Dermis microvascular lymphatic vessel endothelial cell (primary cell): ENCODE measurements at regions not wholly inside any gene's neighbourhood (a gene's known extent, or its start where the extent isn't known, plus 50 kb on each side); places are given as distances from the start of the nearest gene placed in this dataset.
"Not testable (repeated sequence)": the region's sequence is repeated elsewhere in the genome, so short reads cannot be mapped to it uniquely, and the experiment has no call there.

Experiments
- DNase-seq, 2 donors: peaks; one replicate each; pipeline versions ENCODE4 v3.0.0 to v3.0.0-alpha.2; 2010; ENCODE audit warnings: low read depth in 2 of 2

GRCh38 chr4:17012451-17012850, 114.0 kb upstream of the LDB2 start:
- DNase-seq: no peak

DNA sequence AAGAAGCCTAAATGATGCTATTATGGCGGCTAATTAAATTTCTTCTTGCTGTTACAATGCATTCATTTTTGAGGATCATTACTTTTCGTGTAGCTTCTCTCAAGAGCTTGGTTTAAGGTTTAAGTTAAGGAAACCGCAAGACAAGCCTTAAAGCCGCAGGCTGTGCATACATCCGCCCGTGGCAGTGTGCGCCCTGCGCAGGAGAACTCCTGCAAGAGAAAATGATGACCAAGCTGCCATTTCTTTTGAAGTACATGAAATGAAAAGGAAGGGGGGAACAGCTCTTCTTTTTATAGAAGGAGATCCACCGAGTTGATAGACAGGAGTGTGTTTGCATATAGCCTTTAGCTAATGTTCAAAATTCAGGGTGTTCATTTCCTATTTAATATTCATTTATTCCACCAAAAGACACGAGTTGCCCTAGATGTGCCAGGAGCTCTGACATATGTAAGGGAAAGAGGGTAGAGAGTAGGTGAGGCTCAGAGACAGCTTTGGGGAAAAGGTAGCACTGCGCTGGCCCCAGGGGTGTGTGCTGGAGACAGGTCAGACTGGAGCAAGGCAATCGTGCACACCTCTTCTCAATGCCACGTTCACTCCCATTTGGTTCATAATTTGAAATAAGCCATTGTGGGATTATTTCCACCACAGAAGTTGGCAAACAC, 112.1 kb upstream of the LDB2 start:
- no peak for DNase-seq

DNA sequence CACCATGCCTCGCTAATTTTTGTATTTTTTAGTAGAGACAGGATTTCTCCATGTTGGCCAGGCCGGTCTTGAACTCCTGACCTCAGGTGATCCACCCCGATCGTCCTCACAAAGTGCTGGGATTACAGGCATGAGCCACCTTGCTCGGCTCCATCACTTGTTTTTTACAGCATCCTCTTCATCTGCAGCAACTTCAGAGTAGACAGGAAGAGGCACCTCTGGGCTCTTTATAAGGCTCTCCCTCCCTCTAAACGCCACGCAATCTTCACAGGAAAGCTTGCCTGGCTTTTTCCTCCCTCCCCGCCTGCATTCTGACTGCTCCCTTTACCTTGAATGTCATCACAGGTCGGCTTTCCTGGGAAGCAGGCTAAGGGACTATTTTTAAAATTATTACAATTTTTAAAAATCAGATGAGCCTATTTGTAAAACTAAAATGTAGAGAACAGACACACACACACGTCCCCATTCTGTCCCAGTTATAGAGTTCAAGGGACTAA, 111.5 kb upstream of the LDB2 start:
- DNase-seq: no peak

GRCh38 chr4:17008834-17009345, 110.4 kb upstream of the LDB2 start:
- DNase-seq: no peak

DNA sequence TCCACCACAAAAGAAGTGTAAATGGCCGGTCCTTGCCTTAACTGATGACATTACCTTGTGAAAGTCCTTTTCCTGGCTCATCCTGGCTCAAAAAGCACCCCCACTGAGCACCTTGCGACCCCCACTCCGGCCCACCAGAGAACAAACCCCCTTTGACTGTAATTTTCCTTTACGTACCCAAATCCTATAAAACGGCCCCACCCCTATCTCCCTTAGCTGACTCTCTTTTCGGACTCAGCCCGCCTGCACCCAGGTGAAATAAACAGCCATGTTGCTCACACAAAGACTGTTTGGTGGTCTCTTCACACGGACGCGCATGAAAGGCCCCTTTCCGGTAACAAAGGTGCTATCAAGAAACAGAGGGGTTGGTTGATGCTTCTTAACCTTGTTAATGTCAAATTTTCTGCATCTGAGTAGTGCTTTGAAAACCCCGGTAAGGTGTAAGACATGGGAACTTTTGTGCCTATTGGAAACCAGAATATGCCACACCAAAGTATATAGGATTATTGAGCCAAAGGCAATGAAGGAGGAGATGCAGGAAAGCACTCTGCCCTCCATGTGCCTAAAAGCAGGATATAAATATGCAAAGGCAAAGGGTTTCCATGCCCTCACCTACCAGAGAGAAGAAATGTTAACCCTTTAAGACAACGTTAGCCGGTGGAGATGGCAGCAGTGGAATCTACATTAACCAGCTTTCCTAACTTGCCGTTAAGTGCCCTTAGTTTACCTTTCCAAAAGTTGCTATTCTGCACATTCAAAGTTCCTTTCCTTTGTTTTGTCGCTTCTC, 105.4 kb upstream of the LDB2 start:
- not testable (repeated sequence) for DNase-seq

- DNase-seq: no peak
These were observed 97.0 kb upstream of the LDB2 start for GRCh38 chr4:16995451-16995850.

- DNase-seq: no peak
These were observed 95.8 kb upstream of the LDB2 start for GRCh38 chr4:16993956-16994840.

DNA sequence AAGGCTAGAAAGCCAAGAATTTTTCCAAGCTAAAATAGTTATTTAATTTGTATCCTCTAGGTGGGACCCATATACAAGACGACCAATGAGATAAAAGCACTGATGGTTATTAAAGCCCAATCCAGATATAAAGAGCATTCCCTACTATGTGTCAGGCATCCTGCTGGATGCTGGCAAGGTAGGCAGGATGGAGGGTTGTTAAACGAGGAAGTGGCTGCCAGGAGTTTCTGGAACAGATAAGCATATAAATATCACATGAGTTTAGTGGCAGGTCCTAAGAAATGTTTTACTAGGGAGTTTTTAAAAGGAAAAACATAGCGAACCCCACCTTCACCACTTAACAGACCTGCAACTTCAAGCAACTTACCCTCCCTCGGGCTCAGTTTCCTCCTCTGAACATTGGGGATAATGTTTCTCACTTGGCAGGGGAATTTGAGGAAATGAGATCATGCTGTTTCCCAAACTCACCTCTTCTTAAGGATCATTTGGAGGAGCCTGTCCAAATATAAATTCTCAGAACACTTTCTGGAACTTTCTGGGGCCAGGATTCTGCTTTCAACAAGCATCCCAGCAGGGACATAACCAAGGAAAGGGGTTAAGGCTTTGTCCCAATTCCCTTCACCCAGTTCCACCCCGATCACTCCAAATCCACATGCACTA, 94.3 kb upstream of the LDB2 start:
- DNase-seq: peak; percentile 26

DNA sequence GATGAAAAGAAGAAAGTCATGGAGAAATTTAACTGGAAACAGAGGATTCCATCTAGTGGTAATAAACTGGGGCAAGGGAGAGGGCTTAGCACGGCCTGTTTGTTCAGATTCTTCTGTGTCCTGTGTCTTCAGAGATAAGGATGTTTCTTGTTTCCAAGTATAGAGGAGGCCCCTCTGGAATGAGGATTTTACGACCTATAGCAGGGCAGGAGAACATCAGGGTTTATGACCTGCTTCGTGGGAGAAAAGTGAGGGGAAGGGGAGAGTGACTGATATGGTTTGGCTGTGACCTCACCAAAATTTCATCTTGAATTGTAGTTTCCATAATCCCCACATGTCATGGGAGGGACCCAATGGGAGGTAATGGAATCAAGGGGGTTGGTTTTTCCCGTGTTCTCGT, 93.0 kb upstream of the LDB2 start:
- no peak for DNase-seq

DNA sequence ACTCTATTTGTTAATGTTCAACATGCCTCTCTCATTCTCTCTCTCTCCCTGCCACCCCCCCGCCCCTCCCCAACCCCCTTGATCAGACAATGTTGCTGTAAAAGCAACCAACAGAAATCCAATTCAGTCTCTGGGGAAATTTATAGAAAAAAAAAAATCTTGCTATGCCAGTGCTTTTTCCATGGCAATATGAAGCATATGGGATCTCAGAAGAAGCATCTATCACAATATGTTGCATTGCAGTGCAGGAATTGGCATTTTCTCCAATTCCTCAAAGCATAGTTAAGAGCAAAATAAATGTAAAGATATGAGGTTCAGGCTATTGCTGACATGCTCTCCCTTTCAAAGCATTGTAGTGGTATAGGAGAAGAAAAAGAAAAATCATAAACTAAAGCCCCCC, 90.9 kb upstream of the LDB2 start:
- no peak for DNase-seq

DNA sequence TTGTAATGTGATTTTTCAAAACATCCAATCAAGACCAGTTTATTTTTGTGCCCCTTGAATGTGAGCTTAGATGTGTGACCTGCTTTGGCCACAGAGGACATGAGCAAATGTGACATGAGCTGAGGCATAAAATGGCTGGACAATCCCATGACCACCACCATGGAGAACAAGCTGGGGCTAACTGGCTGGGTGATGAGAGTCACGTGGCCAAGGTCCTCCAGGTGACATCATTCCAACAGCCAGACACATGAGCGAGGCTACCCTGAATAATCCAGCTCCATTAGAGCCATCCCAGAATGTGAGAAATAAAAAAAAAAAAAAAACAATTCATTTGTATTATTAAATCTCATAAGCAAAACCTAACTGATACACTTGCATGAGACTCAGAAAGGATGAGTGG, 90.4 kb upstream of the LDB2 start:
- DNase-seq: no peak

GRCh38 chr4:16977081-16977480, 78.6 kb upstream of the LDB2 start:
- no peak for DNase-seq

DNA sequence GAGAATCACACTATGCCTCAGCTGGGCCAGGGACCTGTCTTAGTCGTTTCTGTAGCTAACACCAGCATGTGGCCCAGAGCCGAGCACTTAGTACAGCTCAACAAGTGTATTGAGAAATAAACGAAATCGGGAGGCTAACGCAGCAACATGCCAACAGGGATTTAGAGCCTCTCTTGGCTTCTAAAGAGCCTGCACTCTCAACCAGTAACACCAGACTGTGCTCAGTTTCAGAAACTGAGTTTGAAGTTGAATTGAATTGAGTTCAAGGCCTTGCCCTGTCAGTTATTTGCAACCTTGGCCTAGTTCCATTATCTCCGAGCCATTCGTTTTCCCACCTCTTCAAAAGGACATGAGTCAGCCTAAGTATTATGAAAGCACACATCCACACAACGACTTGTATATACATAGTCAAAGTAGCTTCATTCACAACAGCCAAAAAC, 71.3 kb upstream of the LDB2 start:
- peak; percentile 58 to 62 for DNase-seq

DNA sequence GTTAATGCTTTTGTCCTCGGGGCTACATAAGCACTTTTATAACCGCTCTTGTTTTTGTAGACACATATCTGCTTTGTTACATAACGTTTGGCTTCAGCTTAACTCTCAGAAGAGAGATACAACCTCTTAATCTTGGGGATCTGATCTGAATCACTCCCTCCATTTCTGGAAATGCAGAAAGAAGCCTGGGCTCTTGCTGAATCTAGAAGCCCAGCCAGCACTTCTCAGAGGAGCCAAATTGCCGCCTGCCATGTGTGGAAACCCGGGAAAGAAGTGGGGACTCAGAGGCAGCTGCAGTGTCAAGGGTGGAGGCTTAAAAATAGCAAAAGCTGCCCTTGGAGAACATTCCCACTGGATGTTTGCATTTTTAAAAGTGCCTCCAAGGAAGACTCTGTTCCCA, 69.3 kb upstream of the LDB2 start:
- no peak for DNase-seq

DNA sequence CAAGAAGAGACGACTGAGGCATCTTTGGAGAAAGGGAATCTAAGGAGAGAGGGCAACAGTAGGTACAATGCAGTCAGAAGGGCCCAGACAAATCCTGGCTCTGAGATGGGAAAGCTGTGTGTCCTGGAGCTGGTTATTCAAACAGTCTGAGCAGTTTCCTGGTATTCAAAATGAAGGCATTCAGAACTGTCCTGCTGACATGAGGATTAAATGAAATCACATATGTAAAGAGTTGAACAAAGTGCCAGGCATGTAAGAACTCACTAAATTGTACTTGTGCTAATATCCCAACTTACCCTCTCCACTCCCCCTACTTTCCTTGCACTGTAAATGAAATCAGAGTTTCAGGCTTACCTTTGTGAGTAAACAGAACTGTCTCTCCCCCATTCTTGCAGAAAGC, 60.9 kb upstream of the LDB2 start:
- no peak for DNase-seq

DNA sequence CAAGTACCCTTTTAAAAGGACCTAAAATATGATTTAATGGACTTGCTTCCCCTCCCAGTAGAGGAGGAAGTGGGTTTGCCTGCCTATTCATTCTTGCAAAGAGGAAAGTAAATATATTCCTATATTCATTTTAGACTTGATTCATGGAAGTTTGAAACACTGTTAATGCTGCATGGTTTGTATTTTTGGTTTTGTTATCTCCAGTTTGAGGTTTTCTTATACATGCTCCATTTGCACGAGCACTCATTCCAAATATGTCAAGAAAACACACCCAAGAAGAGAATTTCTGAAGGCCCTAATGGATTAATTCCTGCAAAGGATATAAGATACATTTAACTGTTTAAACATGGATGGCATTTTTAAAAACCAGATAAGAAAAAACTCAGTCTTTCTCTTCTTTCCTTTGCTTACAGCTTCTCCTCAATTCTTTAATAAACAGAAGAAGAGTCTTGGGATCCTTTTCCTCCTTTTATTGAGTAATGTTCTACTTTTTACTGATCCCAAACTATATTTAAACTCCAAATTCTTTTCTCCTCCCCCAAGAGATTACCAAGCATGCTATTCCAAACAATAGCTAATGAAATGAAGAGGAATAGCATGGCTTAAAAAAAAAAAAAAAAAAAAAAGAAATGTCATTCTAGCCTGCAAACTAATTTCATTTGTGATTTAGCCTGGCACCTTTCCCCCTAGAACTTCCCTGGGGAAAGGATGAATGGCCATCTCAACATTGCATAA, 54.6 kb upstream of the LDB2 start:
- DNase-seq: no peak

- no peak for DNase-seq
These were observed 54.0 kb upstream of the LDB2 start for GRCh38 chr4:16952462-16952871.
